OCI-LY7 (cell line): ENCODE measurements at regions not wholly inside any gene's neighbourhood (a gene's known extent, or its start where the extent isn't known, plus 50 kb on each side); places are given as distances from the start of the nearest gene placed in this dataset.

ENCODE experiments used
- CTCF ChIP-seq: fragments of 200-600 bp; sonication (generic); conservative IDR thresholded peaks from 2 replicates; pipeline ENCODE4 v1.5.1; 2014; ENCODE audit warnings: mild to moderate bottlenecking, antibody characterized with exemption, low read length, moderate library complexity, mixed read lengths
- EZH2phosphoT487 ChIP-seq: fragments of 200-600 bp; sonication (generic); IDR thresholded peaks from 2 replicates; pipeline ENCODE4 v1.6.1; 2018; ENCODE audit warnings: low read depth, borderline replicate concordance, mild to moderate bottlenecking, mixed run types, antibody characterized with exemption, low read length, moderate library complexity, mixed read lengths

GRCh38 chr18:30730915-30731314 lies 311.6 kb downstream of the DSC3 start:
- TF ChIP-seq CTCF (no peak), EZH2phosphoT487 (no peak)
